ENCODE measurements at regions not wholly inside any gene's neighbourhood (a gene's known extent, or its start where the extent isn't known, plus 50 kb on each side); places are given as distances from the start of the nearest gene placed in this dataset.
"Not testable (repeated sequence)": the region's sequence is repeated elsewhere in the genome, so short reads cannot be mapped to it uniquely, and the experiment has no call there.

DNA sequence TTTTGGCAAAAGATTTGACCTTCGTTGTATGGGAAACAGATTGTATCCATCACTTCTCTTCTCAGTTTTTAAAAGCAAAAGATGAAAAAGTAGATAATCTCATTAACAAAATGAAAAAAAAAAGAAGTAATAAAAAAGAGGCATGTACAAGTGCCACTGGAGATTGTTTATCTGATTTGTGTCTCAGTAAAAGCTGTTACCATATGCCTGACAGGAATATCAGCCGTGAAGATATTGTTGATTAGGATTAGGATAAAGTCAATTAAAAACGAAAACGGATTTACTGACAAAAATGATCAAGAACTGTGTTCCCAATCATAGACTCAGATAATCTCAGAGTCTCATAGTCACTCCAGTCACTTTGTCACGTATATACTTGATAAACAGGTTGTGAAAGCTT lies 842.1 kb upstream of the SLC10A2 start:
- H3K9me3 ChIP-seq (ENCODE audit: control insufficient read depth in 5 of 5, low read length in 5 of 5), result no peaks in the 10 kb centered on the region
- H3K4me3 ChIP-seq (ENCODE audit: low read depth in 1 of 5, low read length in 5 of 5), result no peak overlapping the region
- no peak overlapping the region for H3K27ac ChIP-seq (ENCODE audit: low read depth, low read length)
- H3K27me3 ChIP-seq (ENCODE audit: control insufficient read depth in 5 of 5, insufficient read depth in 4 of 5, low read length in 5 of 5), result no peaks in the 10 kb centered on the region
- H3K9ac ChIP-seq (ENCODE audit: low read length in 5 of 5), result no peak overlapping the region
- H3K36me3 ChIP-seq (ENCODE audit: control insufficient read depth in 5 of 5, insufficient read depth in 5 of 5, low read length in 5 of 5), result no peaks in the 10 kb centered on the region
- no peaks in the 10 kb centered on the region for H3K4me1 ChIP-seq (ENCODE audit: control insufficient read depth in 5 of 5, insufficient read depth in 5 of 5, low read length in 5 of 5)

DNA sequence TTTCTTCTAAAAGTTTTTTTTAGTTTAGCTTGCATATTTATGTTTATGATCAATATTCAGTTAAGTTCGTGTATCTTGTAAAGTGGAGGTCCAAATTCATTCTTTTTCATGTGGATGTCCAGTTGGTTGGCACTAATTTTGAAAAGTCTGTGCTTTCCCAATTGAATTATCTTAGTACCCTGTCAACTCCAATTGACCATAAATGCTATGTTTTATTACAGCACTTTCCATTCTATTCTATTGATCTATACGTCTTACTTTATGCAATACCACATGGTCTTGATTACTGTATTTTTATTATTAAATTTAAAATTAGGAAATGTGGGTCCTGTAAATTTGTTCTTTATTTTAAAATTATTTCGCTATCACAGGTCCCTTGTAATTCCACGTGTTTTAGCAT lies 837.6 kb upstream of the SLC10A2 start:
- no peaks in the 10 kb centered on the region for H3K27me3 ChIP-seq (ENCODE audit: control insufficient read depth in 5 of 5, insufficient read depth in 4 of 5, low read length in 5 of 5)
- H3K27ac ChIP-seq (ENCODE audit: low read depth, low read length), result no peak overlapping the region
- no peaks in the 10 kb centered on the region for H3K36me3 ChIP-seq (ENCODE audit: control insufficient read depth in 5 of 5, insufficient read depth in 5 of 5, low read length in 5 of 5)
- H3K4me1 ChIP-seq (ENCODE audit: control insufficient read depth in 5 of 5, insufficient read depth in 5 of 5, low read length in 5 of 5), result no peaks in the 10 kb centered on the region
- H3K9ac ChIP-seq (ENCODE audit: low read length in 5 of 5), result no peak overlapping the region
- H3K9me3 ChIP-seq (ENCODE audit: control insufficient read depth in 5 of 5, low read length in 5 of 5), result no peaks in the 10 kb centered on the region
- no peak overlapping the region for H3K4me3 ChIP-seq (ENCODE audit: low read depth in 1 of 5, low read length in 5 of 5)

DNA sequence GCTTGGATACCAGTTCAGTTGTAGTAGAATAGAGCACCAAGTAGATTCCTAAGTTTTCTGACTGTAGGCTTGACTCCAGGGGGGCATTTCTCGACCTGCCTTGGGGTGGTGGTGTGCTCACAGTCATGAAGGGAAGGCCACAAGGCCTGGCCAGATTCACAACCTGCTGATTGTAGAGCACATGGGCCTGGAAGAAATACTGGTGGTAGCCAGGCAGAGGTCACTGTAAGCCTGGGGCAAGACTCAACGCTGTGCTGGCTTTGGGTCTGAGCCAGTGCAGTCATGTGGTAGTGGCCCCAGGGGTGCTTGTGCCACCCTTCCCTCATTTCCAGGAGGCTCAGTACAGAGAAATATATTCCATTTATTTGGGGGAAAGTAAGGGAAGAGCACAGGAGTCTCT lies 832.3 kb upstream of the SLC10A2 start:
- H3K9me3 ChIP-seq (ENCODE audit: control insufficient read depth in 5 of 5, low read length in 5 of 5), result no peaks in the 10 kb centered on the region
- no peak overlapping the region for H3K4me3 ChIP-seq (ENCODE audit: low read depth in 1 of 5, low read length in 5 of 5)
- H3K27ac ChIP-seq (ENCODE audit: low read depth, low read length), result no peak overlapping the region
- no peaks in the 10 kb centered on the region for H3K36me3 ChIP-seq (ENCODE audit: control insufficient read depth in 5 of 5, insufficient read depth in 5 of 5, low read length in 5 of 5)
- H3K27me3 ChIP-seq (ENCODE audit: control insufficient read depth in 5 of 5, insufficient read depth in 4 of 5, low read length in 5 of 5), result no peaks in the 10 kb centered on the region
- H3K9ac ChIP-seq (ENCODE audit: low read length in 5 of 5), result no peak overlapping the region
- H3K4me1 ChIP-seq (ENCODE audit: control insufficient read depth in 5 of 5, insufficient read depth in 5 of 5, low read length in 5 of 5), result no peaks in the 10 kb centered on the region

DNA sequence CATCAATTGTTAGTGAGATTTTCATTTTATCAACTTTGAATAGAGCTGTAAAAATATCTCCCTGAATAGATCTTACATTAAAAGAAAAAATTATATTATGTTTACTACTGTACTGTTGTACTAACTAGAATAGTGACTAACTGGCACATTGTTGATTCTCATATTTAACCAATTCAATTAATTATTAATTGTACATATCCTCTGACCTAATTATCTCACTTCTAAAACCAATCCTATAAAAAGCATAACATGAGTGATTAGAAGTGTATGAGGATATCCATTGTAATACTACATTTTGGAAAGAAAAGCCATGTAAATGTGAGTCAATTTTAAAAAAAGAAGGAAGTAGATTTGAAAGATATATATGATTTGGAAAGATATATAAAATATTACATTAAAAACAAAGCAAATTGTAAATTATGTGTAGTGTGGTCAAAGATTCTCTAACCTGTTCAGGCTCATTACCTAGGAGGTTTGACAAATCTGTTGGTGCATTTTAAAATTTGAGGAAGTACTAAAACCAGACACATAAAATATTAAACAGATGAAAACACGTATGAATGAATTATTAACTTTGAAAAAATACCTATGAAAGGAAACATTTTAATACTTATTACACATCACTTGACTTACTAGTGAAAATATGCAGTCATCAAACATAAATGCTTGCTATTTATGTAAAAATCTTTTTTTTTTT lies 829.8 kb upstream of the SLC10A2 start:
- H3K9me3 ChIP-seq (ENCODE audit: control insufficient read depth in 5 of 5, low read length in 5 of 5), result no peaks in the 10 kb centered on the region
- no peak overlapping the region for H3K4me3 ChIP-seq (ENCODE audit: low read depth in 1 of 5, low read length in 5 of 5)
- H3K4me1 ChIP-seq (ENCODE audit: control insufficient read depth in 5 of 5, insufficient read depth in 5 of 5, low read length in 5 of 5), result no peaks in the 10 kb centered on the region
- H3K9ac ChIP-seq (ENCODE audit: low read length in 5 of 5), result no peak overlapping the region
- no peak overlapping the region for H3K27ac ChIP-seq (ENCODE audit: low read depth, low read length)
- H3K36me3 ChIP-seq (ENCODE audit: control insufficient read depth in 5 of 5, insufficient read depth in 5 of 5, low read length in 5 of 5), result no peaks in the 10 kb centered on the region
- no peaks in the 10 kb centered on the region for H3K27me3 ChIP-seq (ENCODE audit: control insufficient read depth in 5 of 5, insufficient read depth in 4 of 5, low read length in 5 of 5)

DNA sequence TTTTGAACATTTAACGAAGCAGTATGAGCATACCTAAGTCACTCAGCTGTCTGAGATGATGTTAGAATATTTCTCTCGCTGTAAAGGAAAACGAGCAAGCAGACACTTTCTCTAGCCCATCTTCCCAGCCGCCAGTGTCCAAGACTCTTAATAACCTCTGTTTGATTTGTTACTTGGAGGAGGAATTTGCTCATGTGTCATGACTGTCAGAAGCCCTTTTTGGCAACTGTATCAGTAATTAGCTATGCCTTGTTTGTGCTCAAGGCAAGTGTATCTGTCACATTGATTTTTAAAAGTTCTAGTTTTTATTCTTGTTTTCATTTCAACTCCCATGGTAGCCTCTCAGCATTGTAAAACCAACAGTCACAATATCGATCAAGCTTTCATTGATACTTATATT lies 828.4 kb upstream of the SLC10A2 start:
- Histone ChIP-seq H3K4me1 (ENCODE audit: control insufficient read depth in 5 of 5, insufficient read depth in 5 of 5, low read length in 5 of 5) (no peaks in the 10 kb centered on the region), H3K27me3 (ENCODE audit: control insufficient read depth in 5 of 5, insufficient read depth in 4 of 5, low read length in 5 of 5) (no peaks in the 10 kb centered on the region), H3K4me3 (ENCODE audit: low read depth in 1 of 5, low read length in 5 of 5) (no peak overlapping the region), H3K9ac (ENCODE audit: low read length in 5 of 5) (no peak overlapping the region), H3K36me3 (ENCODE audit: control insufficient read depth in 5 of 5, insufficient read depth in 5 of 5, low read length in 5 of 5) (no peaks in the 10 kb centered on the region), H3K27ac (ENCODE audit: low read depth, low read length) (no peak overlapping the region), H3K9me3 (ENCODE audit: control insufficient read depth in 5 of 5, low read length in 5 of 5) (no peaks in the 10 kb centered on the region)

DNA sequence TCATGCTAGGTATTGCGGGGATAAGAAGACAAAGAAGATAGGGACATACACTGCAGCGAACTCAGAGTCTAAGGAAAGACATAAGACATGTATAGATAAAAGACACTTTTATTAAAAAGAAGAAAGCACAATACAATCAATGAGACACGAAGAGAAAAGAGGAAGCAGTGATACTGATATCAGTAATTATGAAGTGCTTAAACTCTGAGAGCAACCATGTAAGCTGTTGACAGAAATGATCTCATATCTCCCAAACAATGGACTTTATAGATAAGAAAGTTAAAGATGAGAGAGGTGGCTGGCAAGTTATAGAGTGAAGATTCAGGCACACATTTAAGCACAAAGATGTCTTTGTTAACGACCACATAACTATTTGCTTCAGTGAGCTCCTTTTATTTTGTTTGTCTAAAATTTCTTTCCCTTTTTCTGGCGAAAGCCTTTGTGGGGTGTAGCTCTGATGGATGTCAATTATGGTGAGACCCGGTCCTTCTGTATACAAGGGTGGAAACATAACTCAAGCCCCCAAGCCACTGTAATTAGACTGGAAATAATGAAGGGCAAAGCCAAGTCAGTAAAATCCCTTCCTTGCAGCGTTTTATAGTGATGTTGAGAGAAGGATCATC lies 818.0 kb upstream of the SLC10A2 start:
- H3K27ac ChIP-seq (ENCODE audit: low read depth, low read length), result no peak overlapping the region
- H3K9ac ChIP-seq (ENCODE audit: low read length in 5 of 5), result no peak overlapping the region
- H3K9me3 ChIP-seq (ENCODE audit: control insufficient read depth in 5 of 5, low read length in 5 of 5), result no peaks in the 10 kb centered on the region
- H3K36me3 ChIP-seq (ENCODE audit: control insufficient read depth in 5 of 5, insufficient read depth in 5 of 5, low read length in 5 of 5), result no peaks in the 10 kb centered on the region
- peaks cover 0 to 4% (median 0%) of the 10 kb centered on the region in 5 donors for H3K4me1 ChIP-seq (ENCODE audit: control insufficient read depth in 5 of 5, insufficient read depth in 5 of 5, low read length in 5 of 5)
- no peaks in the 10 kb centered on the region for H3K27me3 ChIP-seq (ENCODE audit: control insufficient read depth in 5 of 5, insufficient read depth in 4 of 5, low read length in 5 of 5)
- H3K4me3 ChIP-seq (ENCODE audit: low read depth in 1 of 5, low read length in 5 of 5), result no peak overlapping the region

DNA sequence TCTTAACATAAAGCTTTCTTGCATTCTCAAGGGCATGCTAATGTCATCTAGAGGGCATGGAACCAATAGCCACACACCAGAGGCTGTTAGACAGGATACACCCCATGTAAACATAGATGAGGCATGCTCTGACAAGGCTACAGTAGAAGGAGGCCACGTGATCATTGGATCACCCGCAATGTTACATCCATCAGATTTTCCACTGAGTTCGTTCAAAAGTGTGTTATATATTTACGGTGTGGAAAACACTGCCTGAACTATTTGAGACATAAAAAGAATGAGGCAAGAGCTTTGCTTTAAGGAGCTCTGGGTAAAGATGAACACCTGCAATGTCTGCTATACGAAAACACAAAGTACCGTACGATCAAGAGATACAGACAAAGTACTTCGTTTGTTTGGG lies 817.5 kb upstream of the SLC10A2 start:
- no peaks in the 10 kb centered on the region for H3K36me3 ChIP-seq (ENCODE audit: control insufficient read depth in 5 of 5, insufficient read depth in 5 of 5, low read length in 5 of 5)
- no peak overlapping the region for H3K9ac ChIP-seq (ENCODE audit: low read length in 5 of 5)
- H3K27me3 ChIP-seq (ENCODE audit: control insufficient read depth in 5 of 5, insufficient read depth in 4 of 5, low read length in 5 of 5), result no peaks in the 10 kb centered on the region
- no peaks in the 10 kb centered on the region for H3K9me3 ChIP-seq (ENCODE audit: control insufficient read depth in 5 of 5, low read length in 5 of 5)
- no peak overlapping the region for H3K4me3 ChIP-seq (ENCODE audit: low read depth in 1 of 5, low read length in 5 of 5)
- H3K4me1 ChIP-seq (ENCODE audit: control insufficient read depth in 5 of 5, insufficient read depth in 5 of 5, low read length in 5 of 5), result peaks cover 0 to 4% (median 0%) of the 10 kb centered on the region in 5 donors
- H3K27ac ChIP-seq (ENCODE audit: low read depth, low read length), result no peak overlapping the region

DNA sequence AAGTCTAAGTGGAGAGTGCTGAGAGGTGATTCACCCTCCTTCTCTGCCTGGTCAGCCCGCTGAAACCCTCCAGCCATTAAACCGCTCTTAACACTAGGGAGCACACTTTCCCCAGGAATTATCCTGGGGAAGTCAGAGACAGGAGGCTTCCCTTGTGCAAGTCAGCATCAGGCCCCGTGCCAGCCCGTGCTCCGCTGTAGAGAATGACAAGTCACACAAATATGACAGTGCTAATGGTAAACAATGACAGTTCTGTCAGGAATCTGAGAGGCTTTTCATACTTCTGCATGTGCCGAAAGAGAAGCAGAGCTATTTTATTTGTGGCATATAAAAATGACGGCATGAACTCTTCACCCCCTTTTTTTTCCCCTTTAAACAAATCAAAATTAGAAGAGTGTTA lies 816.9 kb upstream of the SLC10A2 start:
- H3K36me3 ChIP-seq (ENCODE audit: control insufficient read depth in 5 of 5, insufficient read depth in 5 of 5, low read length in 5 of 5), result no peaks in the 10 kb centered on the region
- no peaks in the 10 kb centered on the region for H3K9me3 ChIP-seq (ENCODE audit: control insufficient read depth in 5 of 5, low read length in 5 of 5)
- no peaks in the 10 kb centered on the region for H3K27me3 ChIP-seq (ENCODE audit: control insufficient read depth in 5 of 5, insufficient read depth in 4 of 5, low read length in 5 of 5)
- no peak overlapping the region for H3K27ac ChIP-seq (ENCODE audit: low read depth, low read length)
- peaks cover 0 to 4% (median 0%) of the 10 kb centered on the region in 5 donors for H3K4me1 ChIP-seq (ENCODE audit: control insufficient read depth in 5 of 5, insufficient read depth in 5 of 5, low read length in 5 of 5)
- H3K9ac ChIP-seq (ENCODE audit: low read length in 5 of 5), result no peak overlapping the region
- no peak overlapping the region for H3K4me3 ChIP-seq (ENCODE audit: low read depth in 1 of 5, low read length in 5 of 5)

DNA sequence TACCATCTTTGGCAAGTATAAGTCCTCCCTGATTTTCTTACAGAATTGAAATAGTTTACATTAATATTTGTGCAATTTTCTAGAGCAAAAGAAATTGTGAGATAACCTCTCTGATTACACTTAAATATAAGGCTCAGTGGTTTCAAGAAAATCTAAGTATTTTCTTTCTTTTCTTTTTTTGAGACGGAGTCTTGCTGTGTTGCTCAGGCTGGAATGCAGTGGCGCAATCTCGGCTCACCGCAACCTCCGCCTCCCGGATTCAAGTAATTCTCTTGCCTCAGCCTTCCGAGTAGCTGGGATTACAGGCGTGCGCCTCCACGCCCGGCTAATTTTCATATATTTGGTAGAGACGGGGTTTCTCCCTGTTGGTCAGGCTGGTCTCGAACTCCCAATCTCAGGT lies 813.9 kb upstream of the SLC10A2 start:
- H3K4me3 ChIP-seq (ENCODE audit: low read depth in 1 of 5, low read length in 5 of 5), result not testable (repeated sequence)

DNA sequence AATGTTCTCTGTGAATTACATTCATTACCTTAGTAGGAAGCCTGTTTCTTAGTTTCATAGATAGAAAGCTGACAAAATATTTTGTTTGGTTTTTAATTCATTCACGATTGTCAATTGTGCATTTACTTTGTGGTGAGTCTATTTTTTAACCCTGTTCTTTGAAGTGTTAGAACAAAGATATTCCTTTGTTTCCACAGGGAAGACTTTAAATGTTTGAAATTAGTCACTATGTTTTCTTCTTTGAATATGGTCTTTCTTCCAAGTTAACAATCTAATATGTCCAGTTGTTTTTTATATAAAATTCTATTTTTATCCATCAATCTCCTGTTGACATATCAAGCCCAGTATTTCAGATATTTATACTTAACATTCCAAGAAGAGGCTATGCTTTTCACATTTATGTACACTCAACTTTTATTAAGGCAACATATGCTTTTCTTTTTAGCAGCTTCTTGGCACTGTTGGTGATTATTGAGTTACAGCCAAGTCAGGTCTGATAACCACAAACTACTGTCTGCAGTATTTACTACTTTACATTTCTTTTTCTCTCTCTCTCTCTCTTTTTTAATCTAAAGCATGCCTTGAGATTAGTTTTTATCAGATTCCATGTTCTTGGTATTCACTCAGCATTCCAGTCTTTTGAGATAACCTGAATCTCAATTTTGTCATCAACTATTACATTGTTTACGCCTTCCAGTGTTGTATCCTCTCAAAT lies 812.8 kb upstream of the SLC10A2 start:
- H3K9me3 ChIP-seq (ENCODE audit: control insufficient read depth in 5 of 5, low read length in 5 of 5), result no peaks in the 10 kb centered on the region
- H3K36me3 ChIP-seq (ENCODE audit: control insufficient read depth in 5 of 5, insufficient read depth in 5 of 5, low read length in 5 of 5), result no peaks in the 10 kb centered on the region
- H3K4me3 ChIP-seq (ENCODE audit: low read depth in 1 of 5, low read length in 5 of 5), result no peak overlapping the region
- peaks cover 0 to 4% (median 0%) of the 10 kb centered on the region in 5 donors for H3K4me1 ChIP-seq (ENCODE audit: control insufficient read depth in 5 of 5, insufficient read depth in 5 of 5, low read length in 5 of 5)
- no peak overlapping the region for H3K9ac ChIP-seq (ENCODE audit: low read length in 5 of 5)
- no peaks in the 10 kb centered on the region for H3K27me3 ChIP-seq (ENCODE audit: control insufficient read depth in 5 of 5, insufficient read depth in 4 of 5, low read length in 5 of 5)
- H3K27ac ChIP-seq (ENCODE audit: low read depth, low read length), result no peak overlapping the region

More for the DNA sequence above, 813.9 kb upstream of the SLC10A2 start:
- H3K9ac ChIP-seq (ENCODE audit: low read length in 5 of 5); H3K27ac ChIP-seq (ENCODE audit: low read depth, low read length); H3K4me1 ChIP-seq (ENCODE audit: control insufficient read depth in 5 of 5, insufficient read depth in 5 of 5, low read length in 5 of 5); H3K27me3 ChIP-seq (ENCODE audit: control insufficient read depth in 5 of 5, insufficient read depth in 4 of 5, low read length in 5 of 5); H3K9me3 ChIP-seq (ENCODE audit: control insufficient read depth in 5 of 5, low read length in 5 of 5); H3K36me3 ChIP-seq (ENCODE audit: control insufficient read depth in 5 of 5, insufficient read depth in 5 of 5, low read length in 5 of 5): not testable (repeated sequence)

All from subcutaneous abdominal adipose tissue (tissue), 5 donors.